Peyer's patch (tissue), 4 donors: ENCODE measurements at regions not wholly inside any gene's neighbourhood (a gene's known extent, or its start where the extent isn't known, plus 50 kb on each side); places are given as distances from the start of the nearest gene placed in this dataset.

ENCODE experiments used
- DNase-seq, 3 donors: peaks; one replicate each; pipeline ENCODE4 v3.0.0-alpha.2; 2017 to 2019
- H3K27ac ChIP-seq, 4 donors: fragments of 200-600 bp; sonication (generic); one replicate each; pipeline ENCODE4 v1.5.1; 2016 to 2019
- H3K27me3 ChIP-seq, 2 donors: fragments of 200-600 bp; sonication (generic); one replicate each; pipeline ENCODE4 v1.5.1; 2019
- H3K36me3 ChIP-seq, 3 donors: fragments of 200-600 bp; sonication (generic); one replicate each; pipeline ENCODE4 v1.5.1; 2016 to 2019
- H3K4me1 ChIP-seq, 4 donors: fragments of 200-600 bp; sonication (generic); one replicate each; pipeline ENCODE4 v1.5.1; 2016 to 2019
- H3K4me3 ChIP-seq, 4 donors: fragments of 200-600 bp; sonication (generic); 1 replicate in 3 of 4; 2 replicates in 1 of 4; pipeline ENCODE4 v1.5.1; 2016 to 2019; ENCODE audit warnings: mild to moderate bottlenecking in 1 of 4
- H3K9me3 ChIP-seq, 4 donors: fragments of 200-600 bp; sonication (generic); one replicate each; pipeline ENCODE4 v1.5.1; 2016 to 2019; ENCODE audit warnings: mild to moderate bottlenecking in 1 of 4
- POLR2A ChIP-seq, 2 donors: fragments of 450-650 bp; IDR thresholded peaks; one replicate each; pipeline ENCODE4 v1.5.1; 2017; ENCODE audit warnings: antibody characterized with exemption in 2 of 2, mild to moderate bottlenecking in 2 of 2, moderate library complexity in 2 of 2
- TF ChIP-seq, protein P1 (sequence below), 6 experiments: fragments of 450-650 bp in 4 of 6; fragments of 200-600 bp in 2 of 6; sonication (generic) in 1 of 6; IDR thresholded peaks; one replicate each; pipeline ENCODE4 v1.5.1; 2017 to 2019; ENCODE audit warnings: antibody characterized with exemption in 6 of 6, mild to moderate bottlenecking in 3 of 6, moderate library complexity in 1 of 6

DNA sequence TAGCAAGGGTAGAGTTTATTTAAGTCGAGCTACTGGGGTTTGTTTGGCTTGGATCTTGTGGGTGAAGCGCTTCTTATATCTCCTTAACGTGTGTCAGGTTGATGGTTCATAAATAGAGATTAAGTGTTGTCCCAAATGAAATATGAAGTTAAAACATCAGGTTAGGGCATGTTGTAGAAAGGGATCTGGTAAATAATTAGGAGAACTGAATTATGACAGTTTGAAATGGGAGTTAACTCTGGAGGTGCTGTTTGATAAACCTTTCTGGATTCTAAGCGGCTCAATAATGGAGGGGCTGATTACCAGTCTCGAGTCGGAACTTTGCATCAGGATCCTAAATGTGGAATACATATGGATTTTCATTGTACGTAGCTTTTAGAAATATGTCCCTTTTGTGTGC is 717.0 kb upstream of the WWC1 start:
- Histone ChIP-seq H3K4me3 (no peak overlapping the region), H3K27me3 (no peaks in the 10 kb centered on the region), H3K9me3 (no peaks in the 10 kb centered on the region), H3K27ac (no peak overlapping the region), H3K4me1 (no peaks in the 10 kb centered on the region), H3K36me3 (no peaks in the 10 kb centered on the region)
- DNase-seq: no peak
- TF ChIP-seq POLR2A (IDR thresholded peaks at IDR 0.05): no peak
- TF ChIP-seq, protein P1, sequence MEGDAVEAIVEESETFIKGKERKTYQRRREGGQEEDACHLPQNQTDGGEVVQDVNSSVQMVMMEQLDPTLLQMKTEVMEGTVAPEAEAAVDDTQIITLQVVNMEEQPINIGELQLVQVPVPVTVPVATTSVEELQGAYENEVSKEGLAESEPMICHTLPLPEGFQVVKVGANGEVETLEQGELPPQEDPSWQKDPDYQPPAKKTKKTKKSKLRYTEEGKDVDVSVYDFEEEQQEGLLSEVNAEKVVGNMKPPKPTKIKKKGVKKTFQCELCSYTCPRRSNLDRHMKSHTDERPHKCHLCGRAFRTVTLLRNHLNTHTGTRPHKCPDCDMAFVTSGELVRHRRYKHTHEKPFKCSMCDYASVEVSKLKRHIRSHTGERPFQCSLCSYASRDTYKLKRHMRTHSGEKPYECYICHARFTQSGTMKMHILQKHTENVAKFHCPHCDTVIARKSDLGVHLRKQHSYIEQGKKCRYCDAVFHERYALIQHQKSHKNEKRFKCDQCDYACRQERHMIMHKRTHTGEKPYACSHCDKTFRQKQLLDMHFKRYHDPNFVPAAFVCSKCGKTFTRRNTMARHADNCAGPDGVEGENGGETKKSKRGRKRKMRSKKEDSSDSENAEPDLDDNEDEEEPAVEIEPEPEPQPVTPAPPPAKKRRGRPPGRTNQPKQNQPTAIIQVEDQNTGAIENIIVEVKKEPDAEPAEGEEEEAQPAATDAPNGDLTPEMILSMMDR (IDR thresholded peaks at IDR 0.05): no peak

DNA sequence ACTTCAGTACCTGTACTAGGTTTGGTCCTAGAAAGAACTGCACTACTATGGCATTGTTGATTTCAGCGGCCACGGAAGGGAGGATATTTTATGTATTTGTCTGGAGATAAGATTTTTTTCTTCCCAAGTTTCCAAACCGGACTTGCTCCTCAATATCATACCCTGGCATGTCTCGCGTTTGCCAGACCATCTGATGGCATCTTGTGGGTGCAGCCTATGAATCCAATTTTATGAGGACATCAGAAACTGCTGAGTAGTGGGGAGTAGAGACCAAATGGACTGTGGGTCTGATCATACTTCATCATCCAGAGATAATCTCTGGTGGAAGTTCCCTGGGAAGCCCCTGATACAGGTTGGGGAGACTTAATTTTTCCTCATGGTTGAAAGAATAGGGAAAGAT is 716.1 kb upstream of the WWC1 start:
- TF ChIP-seq POLR2A (IDR thresholded peaks at IDR 0.05): no peak
- TF ChIP-seq, protein P1 (IDR thresholded peaks at IDR 0.05): no peak
- Histone ChIP-seq H3K27me3 (no peaks in the 10 kb centered on the region), H3K9me3 (no peaks in the 10 kb centered on the region), H3K4me1 (no peaks in the 10 kb centered on the region), H3K36me3 (no peaks in the 10 kb centered on the region), H3K4me3 (no peak overlapping the region), H3K27ac (no peak overlapping the region)
- DNase-seq: no peak

DNA sequence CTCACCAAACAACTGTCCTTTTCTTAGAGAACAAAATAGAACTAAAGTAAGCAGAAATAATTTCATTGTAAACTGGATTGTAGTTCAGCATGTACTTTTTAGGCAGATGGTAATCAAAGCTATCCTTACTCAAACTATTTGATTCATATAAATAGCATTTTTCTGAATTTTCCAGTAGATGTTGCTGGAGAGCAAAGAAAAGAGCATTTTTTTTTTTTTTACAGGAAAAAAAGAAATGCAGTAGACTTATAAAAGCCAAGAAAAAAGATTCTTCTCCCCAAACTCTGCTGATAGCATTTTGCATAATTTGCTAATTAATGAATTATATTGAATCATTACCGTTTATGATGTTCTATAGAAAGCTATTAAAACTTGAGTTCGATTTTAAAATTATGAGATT is 715.3 kb upstream of the WWC1 start:
- TF ChIP-seq POLR2A (IDR thresholded peaks at IDR 0.05): no peak
- TF ChIP-seq, protein P1 (IDR thresholded peaks at IDR 0.05): no peak
- no peak for DNase-seq
- no peaks in the 10 kb centered on the region for H3K27me3 ChIP-seq

DNA sequence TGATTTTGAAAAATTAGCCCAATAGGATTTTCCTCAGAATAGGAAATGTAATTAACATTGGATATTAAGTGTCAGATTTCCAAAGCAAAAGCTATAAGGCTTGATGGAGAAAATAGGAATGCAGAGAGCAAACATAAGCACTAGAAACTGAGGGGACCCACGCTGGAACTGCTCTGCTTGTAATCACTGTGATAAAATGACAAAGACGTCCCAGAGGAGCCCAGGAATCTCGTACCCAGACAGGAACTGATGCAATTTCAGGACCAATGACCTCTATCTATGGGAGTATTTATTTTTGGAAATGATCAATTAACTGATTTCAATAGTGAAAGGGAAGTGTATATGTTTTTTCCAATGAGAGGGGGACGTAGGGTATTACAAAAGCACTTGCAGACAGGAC is 714.5 kb upstream of the WWC1 start:
- no peak for DNase-seq

More for the DNA sequence above, 715.3 kb upstream of the WWC1 start:
- Histone ChIP-seq H3K4me1 (no peaks in the 10 kb centered on the region), H3K36me3 (no peaks in the 10 kb centered on the region), H3K9me3 (no peaks in the 10 kb centered on the region), H3K27ac (no peak overlapping the region), H3K4me3 (no peak overlapping the region)

DNA sequence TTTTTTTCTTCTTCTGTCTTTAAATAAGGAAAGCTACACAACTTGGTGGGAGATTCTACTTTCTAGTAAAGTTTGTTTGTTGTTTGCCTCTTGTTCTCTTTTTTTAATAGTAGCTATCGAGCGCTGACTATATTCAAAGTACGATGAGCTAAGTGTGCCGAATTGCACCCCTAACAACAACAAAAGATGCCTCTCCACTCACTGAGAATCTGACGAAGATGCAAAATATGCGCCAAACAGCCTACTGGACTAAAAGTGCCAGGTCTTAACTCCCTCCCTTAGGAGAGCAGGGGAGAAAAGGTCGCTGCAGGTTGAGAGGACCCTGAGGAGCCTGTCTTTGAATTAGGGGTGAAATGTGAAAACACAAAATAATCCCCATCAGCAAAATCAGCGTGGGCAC is 713.8 kb upstream of the WWC1 start:
- no peak overlapping the region for H3K4me3 ChIP-seq
- H3K4me1 ChIP-seq: no peaks in the 10 kb centered on the region
- no peaks in the 10 kb centered on the region for H3K9me3 ChIP-seq
- DNase-seq: no peak
- H3K27me3 ChIP-seq: no peaks in the 10 kb centered on the region
- no peaks in the 10 kb centered on the region for H3K36me3 ChIP-seq
- TF ChIP-seq, protein P1 (IDR thresholded peaks at IDR 0.05): no peak
- TF ChIP-seq POLR2A (IDR thresholded peaks at IDR 0.05): no peak
- no peak overlapping the region for H3K27ac ChIP-seq

More for the DNA sequence above, 714.5 kb upstream of the WWC1 start:
- Histone ChIP-seq H3K27ac (no peak overlapping the region), H3K9me3 (no peaks in the 10 kb centered on the region), H3K27me3 (no peaks in the 10 kb centered on the region), H3K4me1 (no peaks in the 10 kb centered on the region), H3K36me3 (no peaks in the 10 kb centered on the region), H3K4me3 (no peak overlapping the region)
- TF ChIP-seq, protein P1 (IDR thresholded peaks at IDR 0.05): no peak
- no peak for TF ChIP-seq POLR2A (IDR thresholded peaks at IDR 0.05)
